ENCODE measurements at regions not wholly inside any gene's neighbourhood (a gene's known extent, or its start where the extent isn't known, plus 50 kb on each side); places are given as distances from the start of the nearest gene placed in this dataset.

- no peak for TF ChIP-seq POLR2A (IDR thresholded peaks at IDR 0.05; ENCODE audit: borderline replicate concordance, extremely low read depth, insufficient read depth, insufficient read length)
- no peak for TF ChIP-seq CTCF (IDR thresholded peaks at IDR 0.05 in 2 of 3, conservative IDR thresholded peaks at IDR 0.05 in 1 of 3; ENCODE audit: borderline replicate concordance in 1 of 3, insufficient read depth in 1 of 3, low read depth in 2 of 3, low read length in 2 of 3)
- no peak for TF ChIP-seq YY1 (IDR thresholded peaks at IDR 0.05; ENCODE audit: extremely low read depth, insufficient replicate concordance, low read depth, low read length)
- TF ChIP-seq SIN3A (IDR thresholded peaks at IDR 0.05; ENCODE audit: low read depth): no peak
- no peak for TF ChIP-seq EZH2 (IDR thresholded peaks at IDR 0.05)
- TF ChIP-seq CBX3 (IDR thresholded peaks at IDR 0.05; ENCODE audit: low read depth): no peak
Observed at GRCh38 chr10:118853916-118854315, 99.1 kb upstream of the CACUL1 start.

Measured in HCT116 (cell line).